ENCODE measurements at regions not wholly inside any gene's neighbourhood (a gene's known extent, or its start where the extent isn't known, plus 50 kb on each side); places are given as distances from the start of the nearest gene placed in this dataset.

- no peak for TF ChIP-seq POLR2A (IDR thresholded peaks at IDR 0.05)
- TF ChIP-seq CTCF (IDR thresholded peaks at IDR 0.05): no peak
- TF ChIP-seq POLR2AphosphoS5 (IDR thresholded peaks at IDR 0.05): no peak
Measured at GRCh38 chr13:37997641-37998040, 128.1 kb upstream of the TRPC4 start.
